Daoy (cell line): ENCODE measurements at regions not wholly inside any gene's neighbourhood (a gene's known extent, or its start where the extent isn't known, plus 50 kb on each side); places are given as distances from the start of the nearest gene placed in this dataset.
A peak's percentile ranks its signal among the peaks of the same experiment; 100 is the strongest.
"Not testable (repeated sequence)": the region's sequence is repeated elsewhere in the genome, so short reads cannot be mapped to it uniquely, and the experiment has no call there.

ENCODE experiments used
- DNase-seq: peaks from one replicate; pipeline ENCODE4 v3.0.0-alpha.2; 2015; ENCODE audit warnings: low read depth

- no peak for DNase-seq
These were observed 859.2 kb upstream of the PRKX start for GRCh38 chrX:4572691-4573090.

GRCh38 chrX:4570151-4570550 is 856.7 kb upstream of the PRKX start:
- DNase-seq: no peak

- no peak for DNase-seq
These were observed 846.7 kb upstream of the PRKX start for GRCh38 chrX:4560192-4560591.

GRCh38 chrX:4550018-4550417 is 836.6 kb upstream of the PRKX start:
- no peak for DNase-seq

- peak; percentile 7 for DNase-seq
These were observed 833.9 kb upstream of the PRKX start for GRCh38 chrX:4547213-4547836.

- not testable (repeated sequence) for DNase-seq
These were observed 832.7 kb upstream of the PRKX start for GRCh38 chrX:4546178-4546577.

- no peak for DNase-seq
These were observed 814.8 kb upstream of the PRKX start for GRCh38 chrX:4528247-4528646.

- DNase-seq: no peak
These were observed 772.5 kb upstream of the PRKX start for GRCh38 chrX:4485912-4486311.

- no peak for DNase-seq
These were observed 770.8 kb upstream of the PRKX start for GRCh38 chrX:4484266-4484665.

GRCh38 chrX:4451591-4451990 is 738.1 kb upstream of the PRKX start:
- DNase-seq: no peak

GRCh38 chrX:4450177-4450576 is 736.7 kb upstream of the PRKX start:
- DNase-seq: no peak

GRCh38 chrX:4435905-4436304 is 722.5 kb upstream of the PRKX start:
- no peak for DNase-seq

- DNase-seq: no peak
These were observed 684.0 kb upstream of the PRKX start for GRCh38 chrX:4397471-4397870.

GRCh38 chrX:4382273-4382672 is 668.8 kb upstream of the PRKX start:
- DNase-seq: no peak

- no peak for DNase-seq
These were observed 667.3 kb upstream of the PRKX start for GRCh38 chrX:4380710-4381109.

GRCh38 chrX:4379071-4379470 is 665.6 kb upstream of the PRKX start:
- no peak for DNase-seq

- no peak for DNase-seq
These were observed 660.3 kb upstream of the PRKX start for GRCh38 chrX:4373791-4374190.

GRCh38 chrX:4358577-4358976 is 645.1 kb upstream of the PRKX start:
- no peak for DNase-seq

- DNase-seq: no peak
These were observed 609.5 kb upstream of the PRKX start for GRCh38 chrX:4322916-4323315.

GRCh38 chrX:4320436-4320947 is 607.0 kb upstream of the PRKX start:
- no peak for DNase-seq

GRCh38 chrX:4315891-4316290 is 602.4 kb upstream of the PRKX start:
- no peak for DNase-seq

- DNase-seq: no peak
These were observed 601.1 kb upstream of the PRKX start for GRCh38 chrX:4314586-4314985.

- no peak for DNase-seq
These were observed 563.7 kb upstream of the PRKX start for GRCh38 chrX:4277122-4277521.

GRCh38 chrX:4268676-4269075 is 555.2 kb upstream of the PRKX start:
- no peak for DNase-seq
